Activated T-cell treated with anti-CD3 and anti-CD28 coated beads for 1 hour (primary cell): ENCODE measurements at regions not wholly inside any gene's neighbourhood (a gene's known extent, or its start where the extent isn't known, plus 50 kb on each side); places are given as distances from the start of the nearest gene placed in this dataset.
"Not testable (repeated sequence)": the region's sequence is repeated elsewhere in the genome, so short reads cannot be mapped to it uniquely, and the experiment has no call there.

Experiments
- DNase-seq: peaks from one replicate; pipeline ENCODE4 v3.0.0-alpha.2; 2020; ENCODE audit warnings: low read depth

DNA sequence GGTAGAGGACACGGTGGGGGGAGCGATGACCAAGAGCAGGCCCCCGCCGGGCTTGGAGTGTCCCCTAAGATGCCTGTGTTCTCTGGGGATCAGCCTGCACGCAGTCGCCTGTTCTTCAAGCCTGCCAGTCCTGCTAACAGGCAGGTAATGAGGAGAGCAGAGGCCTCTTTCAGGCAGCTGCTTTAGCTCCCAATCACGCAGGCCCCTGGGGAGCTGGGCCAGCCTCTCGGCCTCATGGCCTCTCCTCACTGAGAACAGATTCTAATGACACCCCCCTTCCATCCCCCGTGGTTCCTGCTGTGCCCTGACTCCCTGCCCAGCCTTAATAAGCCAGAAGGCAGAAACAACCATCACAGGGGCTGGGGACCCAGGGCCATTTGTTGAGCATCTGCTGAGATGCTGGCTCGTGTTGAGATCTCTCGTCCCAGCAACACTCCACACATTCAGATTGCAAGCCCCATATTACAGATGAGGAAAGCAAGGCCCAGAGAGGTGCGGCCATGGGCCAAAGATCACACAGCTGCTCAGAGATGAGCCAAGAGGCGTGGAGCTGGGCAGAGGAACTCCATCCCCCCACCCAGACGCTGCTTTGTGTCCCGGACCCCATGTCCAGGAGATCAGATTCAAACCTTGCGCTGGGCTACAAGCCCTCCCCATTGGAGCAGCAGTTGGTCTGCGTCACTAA, 71.6 kb upstream of the CASZ1 start:
- no peak for DNase-seq

GRCh38 chr1:10868599-10868965, 72.1 kb upstream of the CASZ1 start:
- DNase-seq, result no peak

- no peak for DNase-seq
Measured at GRCh38 chr1:10869933-10870332, 73.5 kb upstream of the CASZ1 start.

DNA sequence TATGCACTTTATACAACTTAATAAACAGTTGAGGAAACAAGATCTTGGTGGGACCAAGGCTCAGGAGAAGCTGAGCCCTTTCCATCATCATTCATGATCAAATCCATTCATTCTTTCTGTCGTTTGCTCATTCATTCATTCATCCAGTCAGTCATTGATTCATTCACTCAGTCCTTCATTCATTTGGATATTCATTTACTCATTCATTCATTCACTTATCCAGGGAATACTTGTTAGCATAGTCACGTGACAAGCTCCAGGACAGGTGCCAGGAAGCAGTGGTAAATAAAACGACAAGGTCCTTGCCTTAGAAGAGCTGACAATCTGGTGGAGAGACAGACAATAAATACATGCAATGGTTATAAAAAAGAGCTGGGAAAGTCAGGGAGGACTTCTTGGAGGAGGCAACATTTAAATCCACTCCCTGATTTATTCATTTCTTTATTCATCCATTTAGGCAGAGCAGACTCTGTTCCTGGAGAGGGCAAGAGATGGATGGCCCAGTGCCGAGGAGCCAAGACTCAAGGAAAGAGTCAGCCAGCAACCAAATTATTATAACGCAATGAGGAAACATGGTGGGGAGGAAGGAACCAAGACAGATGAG, 74.1 kb upstream of the CASZ1 start:
- DNase-seq, result no peak

DNA sequence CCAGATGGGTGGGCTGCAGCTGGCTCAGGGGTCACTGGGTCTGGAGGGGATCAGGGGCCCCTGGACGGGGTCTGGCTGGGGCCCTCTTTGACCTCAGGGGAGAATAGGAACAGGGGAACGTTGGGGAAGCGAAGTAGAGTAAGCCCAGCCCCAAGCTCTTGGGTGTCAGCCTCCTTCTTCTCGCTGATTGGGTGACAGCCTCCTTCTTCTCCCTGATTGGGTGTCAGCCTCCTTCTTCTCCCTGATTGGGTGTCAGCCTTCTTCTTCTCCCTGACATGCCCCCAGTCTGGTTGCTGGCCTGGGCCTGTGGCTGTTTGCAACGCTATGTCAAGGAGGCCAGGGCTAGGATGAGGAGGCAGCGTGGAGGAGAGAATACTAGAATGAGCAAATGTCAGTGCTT, 76.7 kb upstream of the CASZ1 start:
- no peak for DNase-seq

DNA sequence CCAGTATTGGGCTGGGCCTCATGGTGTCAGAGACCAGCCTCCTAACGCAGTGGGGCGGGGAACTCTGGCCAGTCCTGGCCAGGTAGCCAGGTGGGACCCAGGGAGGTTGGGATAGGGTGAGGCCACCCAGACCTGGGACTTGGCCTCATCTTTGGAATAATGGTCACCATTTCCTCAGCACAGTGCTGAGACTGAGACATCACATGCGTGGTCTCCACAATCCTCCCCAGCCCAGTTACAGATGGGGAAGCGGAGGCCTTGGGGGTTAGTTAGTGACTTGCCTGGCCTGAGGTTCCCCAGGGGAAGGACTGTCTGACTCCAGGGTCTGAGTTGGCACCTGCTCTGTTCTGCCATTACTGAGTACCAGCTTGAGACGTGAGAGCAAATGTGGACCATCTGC, 77.9 kb upstream of the CASZ1 start:
- no peak for DNase-seq

- no peak for DNase-seq
Measured at GRCh38 chr1:10877894-10878293, 81.4 kb upstream of the CASZ1 start.

GRCh38 chr1:10878469-10878868, 82.0 kb upstream of the CASZ1 start:
- DNase-seq, result no peak

DNA sequence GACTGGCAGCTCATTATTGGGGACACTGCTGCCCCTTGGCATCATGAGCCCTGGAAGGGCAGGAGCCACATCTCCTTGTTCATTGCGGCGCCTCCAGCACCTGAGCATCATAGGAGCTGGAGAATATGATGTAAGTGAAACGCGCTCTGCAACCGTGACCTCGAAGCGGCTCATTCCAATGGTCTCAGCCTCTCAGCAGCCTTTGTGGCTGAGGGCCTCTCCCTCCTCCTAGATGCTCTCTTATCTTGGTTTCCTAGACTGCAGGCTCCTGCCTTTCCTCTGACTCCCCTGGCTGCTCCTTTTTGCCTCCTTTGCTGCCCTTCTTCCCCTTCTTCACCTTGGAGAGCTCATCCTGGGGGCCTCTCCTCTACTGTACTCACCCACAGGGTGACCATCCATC, 83.6 kb upstream of the CASZ1 start:
- no peak for DNase-seq

- no peak for DNase-seq
Measured at GRCh38 chr1:10881046-10881445, 84.6 kb upstream of the CASZ1 start.

- DNase-seq, result no peak
Measured at GRCh38 chr1:10882069-10882468, 85.6 kb upstream of the CASZ1 start.

DNA sequence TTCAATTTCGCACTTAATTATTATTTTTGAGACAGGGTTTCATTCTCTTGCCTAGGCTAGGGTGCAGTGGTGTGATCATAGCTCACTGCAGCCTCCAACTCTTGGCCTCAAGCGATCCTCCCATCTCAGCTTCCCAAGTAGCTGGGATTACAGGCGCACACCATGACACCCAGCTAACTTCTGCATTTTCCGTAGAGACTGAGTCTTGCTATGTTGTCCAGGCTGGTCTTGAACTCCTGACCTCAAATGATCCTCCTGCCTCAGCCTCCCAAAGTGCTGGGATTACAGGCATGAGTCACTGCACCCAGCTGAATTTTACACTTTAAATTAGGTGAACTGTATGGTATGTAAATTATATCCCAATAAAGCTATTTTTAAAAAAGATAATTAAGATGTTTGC, 90.6 kb upstream of the CASZ1 start:
- DNase-seq, result not testable (repeated sequence)

DNA sequence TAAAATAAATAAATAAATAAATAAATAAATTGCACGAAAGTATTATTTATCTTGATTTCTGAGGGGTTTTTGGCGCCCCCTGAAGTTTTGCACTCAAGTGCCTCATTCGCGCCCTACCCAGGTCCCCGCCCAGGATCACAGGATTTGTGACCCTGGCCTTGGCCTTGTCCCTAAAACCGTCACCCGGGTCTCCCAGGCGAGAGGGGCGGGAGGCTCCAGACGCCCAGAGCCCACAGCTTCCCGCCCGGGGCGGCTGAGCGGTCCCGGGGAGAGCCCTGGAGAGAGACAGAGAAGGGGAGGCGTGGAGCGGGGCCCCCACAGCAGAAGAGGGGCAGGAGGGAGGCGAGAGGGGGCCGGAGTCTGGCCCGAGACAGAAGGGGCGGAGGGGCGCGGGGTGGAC, 91.8 kb upstream of the CASZ1 start:
- DNase-seq, result no peak

DNA sequence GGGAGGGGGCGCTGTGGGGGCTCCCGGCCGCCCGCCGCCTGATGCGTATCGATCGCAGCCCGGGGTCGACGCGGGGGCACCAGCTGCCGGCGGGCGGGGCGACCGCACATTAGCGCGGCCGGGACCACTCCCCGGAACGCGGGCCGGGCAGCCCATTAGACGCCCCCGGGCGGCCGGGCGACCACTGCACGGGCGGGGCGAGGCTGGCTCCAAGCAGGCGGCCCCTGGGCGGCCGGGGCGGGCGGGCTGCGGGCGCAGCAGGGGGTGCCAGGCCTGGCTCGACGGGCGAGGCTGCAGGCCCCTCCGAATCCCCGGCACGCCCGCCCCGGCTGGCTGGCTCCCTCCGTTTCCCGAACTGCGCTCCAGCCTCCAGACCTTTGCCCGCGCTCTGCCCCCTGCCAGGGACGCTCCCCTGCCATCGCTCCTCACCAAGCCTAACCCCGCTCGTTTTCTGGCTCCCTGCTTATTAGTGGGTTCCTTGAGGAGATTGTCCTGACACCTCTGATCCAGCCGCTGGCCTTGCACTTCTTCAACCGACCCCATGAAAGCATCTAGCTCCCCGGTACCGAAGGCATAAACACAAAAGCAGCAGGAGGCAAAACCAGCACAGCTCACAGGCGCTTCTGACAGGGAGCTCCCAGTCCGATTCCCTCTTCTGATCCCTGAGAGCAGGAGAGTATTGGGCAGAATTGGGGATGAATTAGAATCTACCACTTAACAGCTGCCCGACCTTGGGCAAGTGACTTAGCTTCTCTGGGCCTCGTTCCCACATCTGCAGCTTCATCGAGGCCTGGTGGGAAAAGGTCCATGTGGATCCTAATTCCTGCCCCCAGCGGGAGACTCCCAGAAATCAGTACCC, 92.6 kb upstream of the CASZ1 start:
- DNase-seq, result no peak

GRCh38 chr1:10889650-10890353, 93.4 kb upstream of the CASZ1 start:
- DNase-seq, result no peak

- no peak for DNase-seq
Measured at GRCh38 chr1:10890491-10891071, 94.1 kb upstream of the CASZ1 start.

DNA sequence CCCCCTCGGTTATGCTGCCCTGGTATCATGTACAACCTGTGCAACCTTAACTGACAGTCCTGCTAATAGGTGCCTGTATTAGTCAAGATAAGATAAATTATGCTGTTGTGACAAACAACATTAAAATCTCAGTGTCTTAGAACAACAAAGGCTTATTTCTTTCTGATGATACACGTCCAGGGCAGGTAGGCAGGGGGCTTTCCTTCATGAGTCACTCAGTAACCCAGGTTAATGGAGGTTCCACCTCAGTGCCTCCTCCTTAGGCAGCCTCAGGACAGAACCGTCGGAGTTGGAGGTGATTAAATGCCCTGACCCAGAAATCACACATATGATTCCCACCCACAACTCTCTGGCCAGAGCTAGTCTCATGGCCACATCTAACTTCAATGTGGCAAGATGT, 94.6 kb upstream of the CASZ1 start:
- DNase-seq, result no peak

- DNase-seq, result no peak
Measured at GRCh38 chr1:10892138-10893065, 96.0 kb upstream of the CASZ1 start.

- DNase-seq, result no peak
Measured at GRCh38 chr1:10895621-10896020, 99.2 kb upstream of the CASZ1 start.

GRCh38 chr1:10896673-10897072, 100.2 kb upstream of the CASZ1 start:
- no peak for DNase-seq

DNA sequence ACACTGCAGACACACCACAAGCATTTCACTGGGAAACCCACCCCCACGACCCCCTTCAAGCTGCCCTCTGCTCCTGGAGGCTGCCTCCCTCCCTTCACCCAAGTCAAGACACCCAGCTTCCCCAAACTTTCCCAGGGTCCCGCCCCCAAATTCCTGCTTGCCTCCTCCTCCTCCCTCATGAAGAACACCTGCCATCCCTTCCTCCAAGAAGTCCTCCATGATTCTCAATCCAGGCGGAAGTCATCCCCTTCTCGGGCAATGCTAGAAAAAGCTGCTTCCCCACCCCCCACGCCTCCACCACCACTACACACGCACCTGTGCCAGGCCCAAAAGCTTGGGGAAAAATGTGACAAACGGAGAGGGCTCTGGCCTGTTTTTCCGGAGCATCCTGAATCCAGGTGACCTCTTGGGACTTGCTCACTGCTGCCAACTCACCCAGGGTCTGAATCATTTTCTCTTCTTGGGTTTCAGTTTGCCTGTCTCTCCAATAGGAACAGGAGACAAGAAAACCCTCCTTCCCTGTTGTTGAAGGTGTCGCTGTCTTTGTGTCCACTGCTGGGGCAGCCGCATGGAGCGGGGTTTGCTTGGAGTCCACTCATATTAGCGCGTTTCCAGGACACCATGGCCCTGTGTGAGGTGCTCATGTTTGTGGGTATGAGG, 101.0 kb upstream of the CASZ1 start:
- DNase-seq, result no peak
